Loucy (cell line): ENCODE measurements at regions not wholly inside any gene's neighbourhood (a gene's known extent, or its start where the extent isn't known, plus 50 kb on each side); places are given as distances from the start of the nearest gene placed in this dataset.

ENCODE experiments used
- H2AFZ ChIP-seq: fragments of 200-600 bp; sonication (generic); 2 replicates; pipeline ENCODE4 v1.6.0; 2016; ENCODE audit warnings: antibody characterized with exemption, mild to moderate bottlenecking, low read length, moderate library complexity
- H3F3A ChIP-seq: fragments of 200-600 bp; 2 replicates; pipeline ENCODE4 v1.6.0; 2016; ENCODE audit warnings: antibody characterized with exemption, low read depth, mild to moderate bottlenecking
- H3K27me3 ChIP-seq: fragments of 200-600 bp; sonication (generic); 2 replicates; pipeline ENCODE4 v1.6.1; 2014; ENCODE audit warnings: low read length, mild to moderate bottlenecking; ENCODE audit not compliant: insufficient read depth, poor library complexity, severe bottlenecking
- H3K36me3 ChIP-seq: fragments of 200-600 bp; sonication (generic); 2 replicates; pipeline ENCODE4 v1.6.1; 2016; ENCODE audit warnings: low read length; ENCODE audit not compliant: insufficient read depth
- H3K4me1 ChIP-seq: fragments of 200-600 bp; sonication (generic); 2 replicates; pipeline ENCODE4 v1.5.1; 2014; ENCODE audit warnings: low read length, mild to moderate bottlenecking; ENCODE audit not compliant: insufficient read depth, poor library complexity, severe bottlenecking
- H3K4me2 ChIP-seq: fragments of 200-600 bp; sonication (generic); 2 replicates; pipeline ENCODE4 v1.6.0; 2014; ENCODE audit warnings: antibody characterized with exemption, low read length, low read depth, mild to moderate bottlenecking; ENCODE audit not compliant: poor library complexity, severe bottlenecking
- H3K4me3 ChIP-seq: fragments of 200-600 bp; sonication (generic); 2 replicates; pipeline ENCODE4 v1.5.1; 2014; ENCODE audit warnings: low read length, mild to moderate bottlenecking, mixed read lengths; ENCODE audit not compliant: poor library complexity, severe bottlenecking
- H3K79me2 ChIP-seq: fragments of 200-600 bp; sonication (generic); 2 replicates; pipeline ENCODE4 v1.6.1; 2014; ENCODE audit warnings: low read length; ENCODE audit not compliant: insufficient read depth
- H3K9ac ChIP-seq: fragments of 200-600 bp; sonication (generic); 2 replicates; pipeline ENCODE4 v1.6.0; 2014; ENCODE audit warnings: mild to moderate bottlenecking, low read depth, low read length, moderate library complexity; ENCODE audit not compliant: poor library complexity, severe bottlenecking
- H3K9me2 ChIP-seq: fragments of 200-600 bp; sonication (generic); replicated peaks from 2 replicates; pipeline ENCODE4 v1.6.1; 2016; ENCODE audit warnings: low read depth, low read length, mixed read lengths
- H3K9me3 ChIP-seq: fragments of 200-600 bp; sonication (generic); 2 replicates; pipeline ENCODE4 v1.6.1; 2014; ENCODE audit warnings: mild to moderate bottlenecking, antibody characterized with exemption, low read length, low read depth; ENCODE audit not compliant: insufficient read depth
- H4K20me1 ChIP-seq: fragments of 200-600 bp; sonication (generic); 2 replicates; pipeline ENCODE4 v1.6.0; 2014; ENCODE audit warnings: antibody characterized with exemption, low read length, mild to moderate bottlenecking; ENCODE audit not compliant: insufficient read depth, poor library complexity, severe bottlenecking
- CTCF ChIP-seq: fragments of 200-600 bp; sonication (generic); conservative IDR thresholded peaks from 2 replicates; pipeline ENCODE4 v1.5.1; 2014; ENCODE audit warnings: mild to moderate bottlenecking, antibody characterized with exemption, low read length
- EZH2phosphoT487 ChIP-seq: fragments of 200-600 bp; IDR thresholded peaks from 2 replicates; pipeline ENCODE4 v1.6.1; 2018; ENCODE audit warnings: antibody characterized with exemption, mild to moderate bottlenecking, moderate library complexity, borderline replicate concordance

DNA sequence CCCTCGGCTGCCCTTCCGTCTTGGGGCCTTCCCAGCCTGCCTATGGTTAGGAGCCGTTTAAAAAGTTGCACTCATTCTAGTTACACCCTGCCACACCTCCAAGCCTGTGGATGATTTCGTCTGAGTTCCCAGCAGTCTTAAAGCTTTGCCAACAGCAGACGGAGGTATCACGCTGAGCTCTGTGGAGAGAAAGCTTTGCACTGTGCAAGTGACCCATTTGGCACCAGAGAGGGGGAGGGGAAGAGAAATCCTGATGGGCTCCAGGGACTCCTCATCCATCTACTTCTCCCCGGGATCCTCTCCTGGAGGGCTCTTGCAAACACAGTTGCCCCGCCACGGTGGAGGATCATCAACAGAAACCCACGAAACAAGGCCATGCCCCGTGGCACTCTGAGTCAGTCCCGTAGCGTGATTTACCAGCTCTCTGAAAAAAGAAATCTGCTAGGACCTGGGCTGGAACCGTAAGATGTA is 98.8 kb upstream of the CITED2 start:
- Histone ChIP-seq H3K79me2 (no peaks in the 10 kb centered on the region), H3K9ac (no peak overlapping the region), H3F3A (no peaks in the 10 kb centered on the region), H2AFZ (no peak overlapping the region), H3K4me2 (no peak overlapping the region), H3K36me3 (no peaks in the 10 kb centered on the region), H3K9me3 (no peaks in the 10 kb centered on the region), H3K4me3 (no peak overlapping the region), H3K4me1 (no peaks in the 10 kb centered on the region), H3K27me3 (no peaks in the 10 kb centered on the region), H3K9me2 (no peaks in the 10 kb centered on the region), H4K20me1 (no peaks in the 10 kb centered on the region)
- TF ChIP-seq CTCF: no peak
- no peak for TF ChIP-seq EZH2phosphoT487

DNA sequence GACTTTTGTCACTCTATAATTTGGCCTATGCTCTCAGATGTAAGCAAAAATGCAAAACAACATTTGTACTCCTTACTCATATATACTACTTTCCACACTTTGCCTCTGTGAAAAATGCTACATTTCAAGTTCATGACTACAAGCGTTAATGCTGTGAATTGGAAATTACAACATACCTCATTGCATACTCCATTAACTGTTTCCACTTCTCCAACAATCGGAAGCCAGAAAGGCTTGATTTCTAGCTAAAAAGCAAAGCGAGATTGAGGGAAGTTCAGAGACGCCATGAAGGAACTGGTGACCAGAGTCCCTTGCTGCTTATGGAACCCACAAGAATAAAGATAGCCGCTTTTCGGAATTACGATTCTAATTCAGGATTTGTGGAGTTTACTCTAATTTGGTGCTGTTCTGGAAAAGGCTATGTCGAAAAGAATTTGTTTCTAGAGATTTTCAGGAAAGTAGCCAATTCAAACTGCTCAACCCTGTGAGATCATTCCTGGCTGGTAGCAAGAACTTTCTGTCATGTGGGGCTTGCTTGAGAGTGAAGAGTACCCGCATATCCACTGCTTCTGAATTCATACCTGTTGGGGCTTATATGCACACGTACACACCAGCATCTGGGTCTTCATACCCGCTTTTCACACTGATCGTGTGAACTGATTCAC is 98.0 kb upstream of the CITED2 start:
- Histone ChIP-seq H3K79me2 (no peaks in the 10 kb centered on the region), H3K4me3 (no peak overlapping the region), H3K4me1 (no peaks in the 10 kb centered on the region), H3K36me3 (no peaks in the 10 kb centered on the region), H4K20me1 (no peaks in the 10 kb centered on the region), H3K9me2 (no peaks in the 10 kb centered on the region), H2AFZ (no peak overlapping the region), H3K4me2 (no peak overlapping the region), H3K9me3 (no peaks in the 10 kb centered on the region), H3K9ac (no peak overlapping the region), H3K27me3 (no peaks in the 10 kb centered on the region), H3F3A (no peaks in the 10 kb centered on the region)
- TF ChIP-seq CTCF: no peak
- TF ChIP-seq EZH2phosphoT487: no peak

- Histone ChIP-seq H2AFZ (no peak overlapping the region), H3F3A (no peaks in the 10 kb centered on the region), H3K9me3 (no peaks in the 10 kb centered on the region), H3K4me2 (no peak overlapping the region), H3K36me3 (no peaks in the 10 kb centered on the region), H3K27me3 (no peaks in the 10 kb centered on the region), H3K9me2 (no peaks in the 10 kb centered on the region), H3K9ac (no peak overlapping the region), H3K4me3 (no peak overlapping the region), H3K79me2 (no peaks in the 10 kb centered on the region), H4K20me1 (no peaks in the 10 kb centered on the region), H3K4me1 (no peaks in the 10 kb centered on the region)
- no peak for TF ChIP-seq CTCF
Measured at GRCh38 chr6:139470997-139471396, 96.5 kb upstream of the CITED2 start.
